Peyer's patch (tissue), 4 donors: ENCODE measurements at regions not wholly inside any gene's neighbourhood (a gene's known extent, or its start where the extent isn't known, plus 50 kb on each side); places are given as distances from the start of the nearest gene placed in this dataset.

Source experiments
- CTCF ChIP-seq, 6 experiments: fragments of 450-650 bp in 4 of 6; fragments of 200-600 bp in 2 of 6; sonication (generic) in 1 of 6; IDR thresholded peaks; one replicate each; pipeline ENCODE4 v1.5.1; 2017 to 2019; ENCODE audit warnings: antibody characterized with exemption in 6 of 6, mild to moderate bottlenecking in 3 of 6, moderate library complexity in 1 of 6
- POLR2A ChIP-seq, 2 donors: fragments of 450-650 bp; IDR thresholded peaks; one replicate each; pipeline ENCODE4 v1.5.1; 2017; ENCODE audit warnings: antibody characterized with exemption in 2 of 2, mild to moderate bottlenecking in 2 of 2, moderate library complexity in 2 of 2

GRCh38 chr4:187118602-187119120 is 395.0 kb upstream of the FAT1 start:
- TF ChIP-seq POLR2A (IDR thresholded peaks at IDR 0.05): no peak
- no peak for TF ChIP-seq CTCF (IDR thresholded peaks at IDR 0.05)
